GM20000 (cell line): ENCODE measurements at regions not wholly inside any gene's neighbourhood (a gene's known extent, or its start where the extent isn't known, plus 50 kb on each side); places are given as distances from the start of the nearest gene placed in this dataset.

ENCODE experiments used
- DNase-seq: peaks from one replicate; pipeline ENCODE4 v3.0.0; 2012; ENCODE audit warnings: low spot score
- TF ChIP-seq, protein P1 (sequence below): IDR thresholded peaks from 2 replicates; pipeline ENCODE4 v1.5.1; 2012; ENCODE audit warnings: mild to moderate bottlenecking, control low read depth; ENCODE audit errors: extremely low read depth, missing control alignments

DNA sequence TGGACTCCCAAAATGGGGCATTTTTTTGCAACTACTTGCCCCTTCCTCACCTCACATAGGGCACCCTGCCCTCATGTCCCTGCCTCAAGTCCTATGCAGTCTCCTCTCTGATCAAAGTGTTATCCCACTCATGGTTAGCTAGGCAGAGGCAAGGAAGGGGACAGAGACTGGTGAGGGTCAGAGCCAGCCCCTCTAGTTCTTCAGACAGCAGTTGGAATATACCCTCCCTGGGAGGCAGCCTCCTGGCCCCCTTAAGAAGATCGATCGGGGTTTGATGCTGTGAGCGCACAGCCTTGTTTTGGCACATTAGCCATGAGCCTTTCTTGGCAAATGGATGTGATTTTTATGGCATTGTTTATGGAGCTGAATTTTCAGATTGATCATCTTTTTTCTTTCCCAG is 436.9 kb downstream of the BUD13 start:
- TF ChIP-seq, protein P1, sequence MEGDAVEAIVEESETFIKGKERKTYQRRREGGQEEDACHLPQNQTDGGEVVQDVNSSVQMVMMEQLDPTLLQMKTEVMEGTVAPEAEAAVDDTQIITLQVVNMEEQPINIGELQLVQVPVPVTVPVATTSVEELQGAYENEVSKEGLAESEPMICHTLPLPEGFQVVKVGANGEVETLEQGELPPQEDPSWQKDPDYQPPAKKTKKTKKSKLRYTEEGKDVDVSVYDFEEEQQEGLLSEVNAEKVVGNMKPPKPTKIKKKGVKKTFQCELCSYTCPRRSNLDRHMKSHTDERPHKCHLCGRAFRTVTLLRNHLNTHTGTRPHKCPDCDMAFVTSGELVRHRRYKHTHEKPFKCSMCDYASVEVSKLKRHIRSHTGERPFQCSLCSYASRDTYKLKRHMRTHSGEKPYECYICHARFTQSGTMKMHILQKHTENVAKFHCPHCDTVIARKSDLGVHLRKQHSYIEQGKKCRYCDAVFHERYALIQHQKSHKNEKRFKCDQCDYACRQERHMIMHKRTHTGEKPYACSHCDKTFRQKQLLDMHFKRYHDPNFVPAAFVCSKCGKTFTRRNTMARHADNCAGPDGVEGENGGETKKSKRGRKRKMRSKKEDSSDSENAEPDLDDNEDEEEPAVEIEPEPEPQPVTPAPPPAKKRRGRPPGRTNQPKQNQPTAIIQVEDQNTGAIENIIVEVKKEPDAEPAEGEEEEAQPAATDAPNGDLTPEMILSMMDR: no peak
- DNase-seq: no peak

DNA sequence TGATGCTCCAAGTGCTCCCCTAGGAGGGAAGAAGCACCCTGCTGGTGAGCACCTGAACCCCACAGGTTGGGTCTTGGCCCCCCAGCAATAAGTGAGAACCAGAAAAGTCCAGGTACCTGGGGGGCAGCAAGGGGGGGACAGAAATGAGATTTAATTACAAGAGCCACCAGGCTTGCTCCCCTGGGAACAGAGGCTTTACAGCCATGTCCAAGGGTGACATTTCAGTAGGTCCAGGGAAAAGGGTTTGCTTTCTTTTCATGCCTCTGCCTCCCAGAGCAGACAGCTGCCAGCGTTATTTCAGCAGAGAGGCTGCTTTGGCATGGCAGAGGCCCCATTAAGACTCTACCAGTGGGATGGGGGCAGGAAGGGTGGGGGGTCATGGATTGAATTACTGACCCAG is 437.7 kb downstream of the BUD13 start:
- DNase-seq: no peak
- TF ChIP-seq, protein P1: no peak

DNA sequence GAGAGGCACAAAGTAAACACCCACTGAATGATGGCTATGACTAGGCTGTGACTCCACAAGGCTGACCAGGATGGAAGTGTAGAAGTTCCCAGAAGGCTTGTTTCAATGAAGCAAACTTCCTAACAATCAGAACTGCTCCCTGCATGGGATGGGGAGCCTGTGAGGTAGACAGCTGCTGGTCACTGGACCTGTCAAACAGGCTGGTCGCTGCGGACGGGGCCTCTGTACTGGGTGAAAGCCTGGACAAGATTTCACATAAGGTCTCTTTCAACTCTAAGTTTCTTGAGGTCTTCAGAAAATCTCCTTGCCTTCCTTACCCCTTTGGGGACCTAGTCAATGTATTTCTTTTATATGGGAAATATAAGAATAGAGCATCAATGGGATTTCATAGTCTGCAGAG is 438.2 kb downstream of the BUD13 start:
- TF ChIP-seq, protein P1: no peak
- no peak for DNase-seq

DNA sequence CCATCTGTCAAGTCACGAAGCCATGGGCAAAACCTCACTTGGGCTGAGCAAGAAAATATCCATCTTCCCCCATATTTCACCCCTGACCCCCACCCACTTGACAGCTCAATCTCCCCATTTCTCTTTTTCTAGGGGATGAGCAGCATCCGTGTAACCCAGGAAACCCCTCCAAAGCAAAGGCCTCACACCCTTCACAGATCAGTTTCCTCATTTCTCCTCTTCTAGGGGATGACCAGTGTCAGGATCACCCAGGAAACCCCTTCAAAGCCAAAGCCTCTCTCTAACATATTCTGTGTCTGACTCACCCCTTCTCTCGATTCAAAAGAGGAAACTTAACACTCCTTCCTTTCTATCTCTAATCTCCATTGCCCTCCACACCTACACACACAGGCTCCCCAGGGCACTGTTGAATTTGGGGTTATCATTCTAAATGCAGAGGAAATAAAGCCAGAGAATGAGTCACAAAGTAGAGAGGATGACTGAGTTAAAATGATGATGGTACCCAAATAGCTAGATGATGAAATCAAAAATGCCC is 439.7 kb downstream of the BUD13 start:
- DNase-seq: no peak
- TF ChIP-seq, protein P1: no peak

DNA sequence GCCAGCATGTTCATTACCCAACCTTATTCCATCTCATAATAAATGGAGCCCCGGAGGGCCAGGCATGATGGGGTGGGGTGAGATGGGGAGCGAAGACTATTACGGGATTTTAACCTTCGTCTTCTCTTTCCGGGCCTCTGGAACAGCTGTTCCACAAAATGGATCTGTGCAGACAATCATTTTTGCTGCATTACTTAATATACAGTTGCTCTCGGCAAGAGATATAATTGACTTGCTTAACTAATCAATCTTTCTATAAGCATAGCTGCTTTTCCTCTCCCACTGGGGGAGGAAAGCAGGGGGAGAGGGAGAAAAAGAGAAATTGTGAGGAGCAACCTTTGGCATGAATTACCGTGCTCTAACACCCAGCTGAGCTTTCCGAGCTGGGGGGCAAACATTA is 440.4 kb downstream of the BUD13 start:
- TF ChIP-seq, protein P1: no peak
- no peak for DNase-seq

DNA sequence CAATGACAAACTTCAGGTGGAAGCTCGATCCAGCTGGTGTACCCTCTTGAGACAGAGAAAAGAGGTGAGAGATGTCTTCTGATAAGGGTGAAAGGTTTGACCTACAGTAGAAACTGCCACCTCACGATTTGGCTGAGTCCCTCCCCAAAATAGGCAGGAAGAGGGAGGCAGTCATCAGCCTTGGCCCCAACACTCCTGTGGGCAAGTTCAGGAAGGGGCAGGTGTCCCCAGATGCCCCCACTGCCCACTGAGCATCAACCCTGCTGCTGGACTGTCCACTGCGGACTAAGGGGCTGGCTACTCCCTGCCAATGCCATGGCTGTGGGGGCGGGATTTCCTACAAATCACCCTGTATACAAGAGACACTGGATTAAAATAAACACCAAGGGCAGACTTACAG is 441.4 kb downstream of the BUD13 start:
- DNase-seq: no peak
- TF ChIP-seq, protein P1: no peak

DNA sequence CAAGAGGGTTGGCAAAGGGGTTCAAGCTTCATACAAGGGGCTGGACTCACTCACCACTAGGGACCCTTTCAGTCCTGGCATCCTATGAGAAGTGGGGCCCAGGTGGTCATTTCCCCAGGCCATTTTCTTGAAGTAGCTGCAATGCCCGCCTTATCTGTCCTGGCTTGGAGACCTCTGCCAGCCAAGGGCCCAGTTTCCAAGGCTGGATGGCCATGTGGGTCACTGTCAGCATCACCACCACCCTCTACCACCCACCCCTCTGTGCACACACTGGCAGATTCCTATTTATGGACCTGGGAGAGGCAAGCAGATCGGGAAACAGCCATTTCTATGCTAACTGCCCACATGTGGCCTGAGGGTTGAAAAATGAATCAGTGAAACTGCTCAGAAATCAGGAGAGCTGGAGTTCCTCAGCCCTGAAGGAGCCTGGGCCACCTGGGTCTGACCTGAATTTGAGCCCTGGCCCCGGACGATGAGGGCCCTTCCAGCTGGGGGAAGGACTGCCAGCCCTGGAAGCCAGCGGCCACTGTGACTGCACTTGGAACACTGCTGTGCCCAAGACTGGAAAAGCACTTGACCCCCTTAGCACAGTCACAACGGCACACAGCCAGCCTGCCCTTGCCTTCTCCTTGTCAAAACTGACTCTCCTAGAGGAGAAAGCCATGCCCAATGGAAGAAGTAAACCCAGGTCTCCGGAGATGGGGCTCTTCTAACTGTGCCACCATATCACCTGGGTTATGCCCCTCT is 442.2 kb downstream of the BUD13 start:
- TF ChIP-seq, protein P1: no peak

More for the DNA sequence above, 442.2 kb downstream of the BUD13 start:
- DNase-seq: no peak
